CD8-positive, alpha-beta memory T cell (primary cell): ENCODE measurements at regions not wholly inside any gene's neighbourhood (a gene's known extent, or its start where the extent isn't known, plus 50 kb on each side); places are given as distances from the start of the nearest gene placed in this dataset.

ENCODE experiments used
- CTCF ChIA-PET: fragments of 350-600 bp; sonication (Branson Sonifier 250); formaldehyde crosslinking; loops from one replicate; lab custom pipeline; 2021; ENCODE audit warnings: antibody characterized with exemption; lab: Charles Lee
- POLR2A ChIA-PET: fragments of 350-600 bp; sonication (Branson Sonifier 250); formaldehyde crosslinking; loops from one replicate; lab custom pipeline; 2021; ENCODE audit warnings: antibody characterized with exemption; lab: Charles Lee
- DNase-seq, 5 donors: peaks; one replicate each; pipeline versions ENCODE4 v3.0.0 to v3.0.0-alpha.2; 2020 to 2022; ENCODE audit warnings: mixed read lengths in 1 of 5
- H3K27ac ChIP-seq: one replicate; pipeline ENCODE4 v1.7.0; 2013; ENCODE audit warnings: low read depth, mild to moderate bottlenecking, low read length, moderate library complexity
- H3K27me3 ChIP-seq: 2 replicates; pipeline ENCODE4 v1.7.0; 2013; ENCODE audit warnings: low read length, mild to moderate bottlenecking; ENCODE audit not compliant: insufficient read depth, poor library complexity, severe bottlenecking
- H3K36me3 ChIP-seq: 2 replicates; pipeline ENCODE4 v1.7.0; 2013; ENCODE audit warnings: mild to moderate bottlenecking, low read length, moderate library complexity; ENCODE audit not compliant: insufficient read depth
- H3K4me1 ChIP-seq: 2 replicates; pipeline ENCODE4 v1.7.0; 2013; ENCODE audit warnings: mild to moderate bottlenecking, low read length, moderate library complexity; ENCODE audit not compliant: insufficient read depth
- H3K4me3 ChIP-seq: 2 replicates; pipeline ENCODE4 v1.7.0; 2013; ENCODE audit warnings: mild to moderate bottlenecking, low read length
- H3K9me3 ChIP-seq: 2 replicates; pipeline ENCODE4 v1.7.0; 2013; ENCODE audit warnings: mild to moderate bottlenecking, low read length
- H3K27ac Mint-ChIP-seq, 8 donors: one replicate each; pipeline ENCODE4 v1.8.0; 2020 to 2021; ENCODE audit warnings: mixed read lengths in 8 of 8, mild to moderate bottlenecking in 6 of 8, inconsistent platforms in 3 of 8, moderate library complexity in 3 of 8
- H3K27me3 Mint-ChIP-seq, 2 donors: one replicate each; pipeline ENCODE4 v1.8.0; 2020 to 2021; ENCODE audit warnings: mixed read lengths in 2 of 2, mild to moderate bottlenecking in 1 of 2, moderate library complexity in 1 of 2
- H3K36me3 Mint-ChIP-seq, 3 donors: one replicate each; pipeline ENCODE4 v1.8.0; 2020 to 2021; ENCODE audit warnings: mixed read lengths in 3 of 3, inconsistent platforms in 1 of 3, mild to moderate bottlenecking in 1 of 3
- H3K4me1 Mint-ChIP-seq, 3 donors: one replicate each; pipeline ENCODE4 v1.8.0; 2020 to 2021; ENCODE audit warnings: mixed read lengths in 3 of 3, inconsistent platforms in 1 of 3, mild to moderate bottlenecking in 1 of 3
- H3K4me3 Mint-ChIP-seq, 7 donors: one replicate each; pipeline ENCODE4 v1.8.0; 2020 to 2021; ENCODE audit warnings: mixed read lengths in 7 of 7, mild to moderate bottlenecking in 6 of 7, moderate library complexity in 4 of 7, inconsistent platforms in 2 of 7
- H3K9me3 Mint-ChIP-seq, 5 donors: one replicate each; pipeline ENCODE4 v1.8.0; 2020 to 2022; ENCODE audit warnings: mixed read lengths in 5 of 5, mild to moderate bottlenecking in 3 of 5, moderate library complexity in 2 of 5, inconsistent platforms in 1 of 5

DNA sequence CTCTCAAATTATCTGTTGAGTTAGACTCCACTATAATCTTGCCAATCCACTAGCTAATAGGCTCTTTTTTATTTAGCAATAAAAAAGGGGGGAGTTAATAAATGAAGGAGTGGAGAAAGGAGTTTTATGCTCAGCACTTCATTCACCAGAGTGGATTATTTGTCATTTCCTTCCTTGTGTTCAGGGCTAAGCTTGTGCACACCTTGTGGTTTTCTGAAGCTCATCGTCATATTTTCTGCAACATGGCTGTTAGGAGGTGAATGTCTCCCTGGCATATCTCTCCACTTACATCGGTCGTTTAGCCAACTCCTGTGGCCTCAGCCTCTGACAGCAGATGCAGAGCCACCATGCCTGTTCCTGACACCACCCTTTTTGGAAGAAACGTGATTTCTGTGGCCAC, 83.9 kb upstream of the MTNR1B start:
- H3K36me3 Mint-ChIP-seq, result no peaks in the 10 kb centered on the region
- no peak overlapping the region for H3K27ac Mint-ChIP-seq
- ChIA-PET CTCF (no interaction called here), POLR2A (no interaction called here)
- no peaks in the 10 kb centered on the region for H3K4me1 Mint-ChIP-seq
- no peak overlapping the region for H3K4me3 ChIP-seq
- H3K27me3 ChIP-seq, result no peaks in the 10 kb centered on the region
- H3K9me3 ChIP-seq, result no peaks in the 10 kb centered on the region
- H3K4me3 Mint-ChIP-seq, result no peak overlapping the region
- H3K36me3 ChIP-seq, result no peaks in the 10 kb centered on the region
- no peaks in the 10 kb centered on the region for H3K4me1 ChIP-seq
- H3K27me3 Mint-ChIP-seq, result no peaks in the 10 kb centered on the region
- no peak overlapping the region for H3K27ac ChIP-seq
- H3K9me3 Mint-ChIP-seq, result peaks cover 0 to 6% (median 0%) of the 10 kb centered on the region in 5 donors
- DNase-seq, result no peak

DNA sequence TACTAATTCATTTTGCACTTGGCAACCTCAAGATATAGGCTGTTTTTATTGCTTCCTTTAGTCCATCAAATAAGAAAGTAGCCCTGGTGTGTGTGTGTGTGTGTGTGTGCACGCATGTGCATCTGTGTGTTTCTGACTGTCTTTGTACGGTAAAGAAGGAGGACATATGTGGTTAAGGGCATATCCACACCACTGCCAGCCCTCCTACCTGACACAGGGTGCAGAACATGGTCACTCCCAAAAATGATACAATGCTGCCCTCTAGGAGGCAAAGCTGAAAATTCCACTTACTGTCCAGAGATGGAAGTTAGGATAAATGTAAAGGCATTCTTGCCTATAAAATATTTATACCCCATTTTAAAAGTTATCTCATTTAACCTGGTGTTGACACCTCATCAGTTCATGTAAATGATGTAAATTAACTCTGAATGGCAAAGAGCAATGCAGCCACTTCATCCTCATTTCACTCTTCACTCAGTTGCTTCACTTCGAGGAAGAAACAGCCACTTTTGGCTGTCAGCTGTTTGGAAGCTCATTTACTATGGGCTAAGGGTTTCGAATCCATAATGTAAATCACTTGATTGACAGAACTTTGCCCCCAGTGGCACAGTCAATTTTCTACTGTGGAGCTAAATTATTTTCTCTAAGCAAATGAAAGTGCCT, 83.1 kb upstream of the MTNR1B start:
- CTCF ChIA-PET, result no interaction called here
- H3K36me3 Mint-ChIP-seq, result no peaks in the 10 kb centered on the region
- Histone ChIP-seq H3K4me1 (no peaks in the 10 kb centered on the region), H3K4me3 (no peak overlapping the region), H3K27me3 (no peaks in the 10 kb centered on the region), H3K9me3 (no peaks in the 10 kb centered on the region), H3K36me3 (no peaks in the 10 kb centered on the region), H3K27ac (no peak overlapping the region)
- POLR2A ChIA-PET, result no interaction called here
- no peak overlapping the region for H3K4me3 Mint-ChIP-seq
- no peaks in the 10 kb centered on the region for H3K27me3 Mint-ChIP-seq
- no peaks in the 10 kb centered on the region for H3K4me1 Mint-ChIP-seq
- peaks cover 0 to 6% (median 0%) of the 10 kb centered on the region in 5 donors for H3K9me3 Mint-ChIP-seq
- no peak overlapping the region for H3K27ac Mint-ChIP-seq
- no peak for DNase-seq

DNA sequence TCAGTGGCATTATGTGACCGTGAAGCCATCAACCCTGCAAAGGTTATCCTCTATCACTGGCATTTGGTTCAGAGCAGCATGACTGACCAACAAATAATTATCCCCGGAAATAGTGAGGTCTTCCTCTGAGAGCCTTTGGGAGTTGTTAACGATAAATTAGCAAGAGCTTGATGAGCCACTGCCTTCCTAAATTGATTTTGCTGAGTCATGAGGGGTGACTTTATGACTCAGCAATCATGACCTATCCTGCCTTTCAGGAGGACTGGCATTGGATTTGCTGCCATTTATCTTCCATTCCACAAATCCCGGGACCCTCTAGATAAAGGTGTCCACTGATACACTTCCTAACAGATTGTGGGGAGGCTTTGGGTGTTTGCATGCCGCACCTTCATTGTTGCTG, 80.8 kb upstream of the MTNR1B start:
- no peaks in the 10 kb centered on the region for H3K27me3 ChIP-seq
- Mint-ChIP-seq H3K27me3 (no peaks in the 10 kb centered on the region), H3K4me1 (no peaks in the 10 kb centered on the region), H3K36me3 (no peaks in the 10 kb centered on the region), H3K27ac (no peak overlapping the region), H3K9me3 (peaks cover 0 to 4% (median 0%) of the 10 kb centered on the region in 5 donors), H3K4me3 (no peak overlapping the region)
- no peaks in the 10 kb centered on the region for H3K4me1 ChIP-seq
- ChIA-PET CTCF (no interaction called here), POLR2A (no interaction called here)
- H3K4me3 ChIP-seq, result no peak overlapping the region
- DNase-seq, result no peak
- no peak overlapping the region for H3K27ac ChIP-seq
- H3K9me3 ChIP-seq, result no peaks in the 10 kb centered on the region
- H3K36me3 ChIP-seq, result no peaks in the 10 kb centered on the region

- Mint-ChIP-seq H3K36me3 (no peaks in the 10 kb centered on the region), H3K27me3 (peaks cover 0 to 1% of the 10 kb centered on the region in 2 donors), H3K4me3 (no peak overlapping the region), H3K4me1 (no peaks in the 10 kb centered on the region), H3K9me3 (peaks cover 0 to 2% (median 0%) of the 10 kb centered on the region in 5 donors), H3K27ac (no peak overlapping the region)
- POLR2A ChIA-PET, result no interaction called here
- H3K4me3 ChIP-seq, result no peak overlapping the region
- CTCF ChIA-PET, result no interaction called here
- DNase-seq, result no peak
- no peaks in the 10 kb centered on the region for H3K9me3 ChIP-seq
- no peaks in the 10 kb centered on the region for H3K36me3 ChIP-seq
- H3K4me1 ChIP-seq, result no peaks in the 10 kb centered on the region
- H3K27me3 ChIP-seq, result no peaks in the 10 kb centered on the region
- no peak overlapping the region for H3K27ac ChIP-seq
Measured at GRCh38 chr11:92890846-92891245, 78.6 kb upstream of the MTNR1B start.

DNA sequence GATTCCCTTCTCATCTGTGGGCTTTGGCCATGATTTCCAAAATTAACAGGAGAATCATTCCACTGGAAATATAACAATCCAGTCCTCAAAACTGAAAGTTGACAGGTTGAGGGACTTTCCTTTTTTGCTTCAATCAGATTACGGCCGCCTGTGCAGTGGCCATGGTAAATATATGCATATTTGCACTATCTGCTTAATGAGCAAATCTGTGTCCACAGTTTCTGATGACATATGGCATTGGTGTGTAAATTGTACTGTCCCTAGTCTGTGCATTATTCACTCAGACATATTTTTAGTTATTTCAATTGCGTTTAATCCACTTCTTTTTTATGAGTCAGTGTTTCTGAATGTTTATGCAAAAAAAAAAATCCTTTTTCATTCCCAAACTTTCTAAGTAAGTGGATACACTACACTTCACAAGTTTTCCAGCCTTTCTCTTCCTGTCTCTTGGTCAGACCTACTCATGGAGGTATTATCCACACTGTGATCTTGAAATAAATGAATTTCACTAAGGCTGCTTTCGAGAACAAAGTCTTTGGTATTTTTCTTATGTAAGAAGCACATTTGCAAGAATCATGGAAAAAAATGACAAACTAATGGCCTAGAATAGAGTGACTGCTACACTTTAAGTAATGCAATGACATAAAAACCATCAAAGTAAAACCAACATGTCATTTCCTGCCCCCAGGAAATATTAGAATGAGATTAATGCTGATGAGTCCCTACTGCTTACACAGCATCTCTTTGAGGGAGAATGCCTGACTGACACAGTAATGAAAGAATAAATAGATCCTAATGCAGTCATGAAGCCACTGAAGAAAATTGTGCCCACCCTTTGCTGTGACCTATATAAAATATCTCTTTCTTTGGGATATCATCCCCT, 76.4 kb upstream of the MTNR1B start:
- Mint-ChIP-seq H3K27me3 (peaks cover 1 to 4% of the 10 kb centered on the region in 2 donors), H3K4me3 (no peak overlapping the region), H3K4me1 (no peaks in the 10 kb centered on the region), H3K27ac (no peak overlapping the region), H3K9me3 (peaks cover 0 to 2% (median 0%) of the 10 kb centered on the region in 5 donors), H3K36me3 (no peaks in the 10 kb centered on the region)
- Histone ChIP-seq H3K27me3 (no peaks in the 10 kb centered on the region), H3K4me1 (no peaks in the 10 kb centered on the region), H3K4me3 (no peak overlapping the region), H3K27ac (no peak overlapping the region), H3K36me3 (no peaks in the 10 kb centered on the region), H3K9me3 (no peaks in the 10 kb centered on the region)
- POLR2A ChIA-PET, result no interaction called here
- no peak for DNase-seq
- CTCF ChIA-PET, result no interaction called here

DNA sequence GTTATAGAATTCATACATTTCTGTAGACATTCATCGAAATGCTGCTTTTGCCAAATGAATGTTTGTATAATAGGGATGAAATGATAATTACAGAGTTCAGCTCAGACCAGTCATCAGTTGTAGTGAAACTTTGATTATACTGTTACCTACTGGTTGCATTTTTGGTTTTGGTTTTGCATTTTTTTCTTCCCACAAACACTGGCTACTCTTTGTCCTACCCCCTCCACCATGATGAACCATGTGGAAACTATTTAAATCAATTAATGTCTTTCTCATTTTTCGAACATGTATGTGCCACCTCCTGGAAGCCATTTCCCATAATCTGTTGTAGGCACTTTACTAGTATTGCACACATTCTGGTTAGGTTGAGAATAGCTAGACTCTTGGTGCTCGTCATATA, 75.3 kb upstream of the MTNR1B start:
- CTCF ChIA-PET, result no interaction called here
- Mint-ChIP-seq H3K4me3 (no peak overlapping the region), H3K27ac (no peak overlapping the region), H3K27me3 (peaks cover 3 to 6% of the 10 kb centered on the region in 2 donors), H3K4me1 (no peaks in the 10 kb centered on the region), H3K36me3 (no peaks in the 10 kb centered on the region), H3K9me3 (peaks cover 0 to 3% (median 2%) of the 10 kb centered on the region in 5 donors)
- H3K9me3 ChIP-seq, result no peaks in the 10 kb centered on the region
- no peak overlapping the region for H3K27ac ChIP-seq
- H3K27me3 ChIP-seq, result no peaks in the 10 kb centered on the region
- POLR2A ChIA-PET, result no interaction called here
- DNase-seq, result no peak
- H3K4me3 ChIP-seq, result no peak overlapping the region
- H3K4me1 ChIP-seq, result no peaks in the 10 kb centered on the region
- H3K36me3 ChIP-seq, result no peaks in the 10 kb centered on the region

DNA sequence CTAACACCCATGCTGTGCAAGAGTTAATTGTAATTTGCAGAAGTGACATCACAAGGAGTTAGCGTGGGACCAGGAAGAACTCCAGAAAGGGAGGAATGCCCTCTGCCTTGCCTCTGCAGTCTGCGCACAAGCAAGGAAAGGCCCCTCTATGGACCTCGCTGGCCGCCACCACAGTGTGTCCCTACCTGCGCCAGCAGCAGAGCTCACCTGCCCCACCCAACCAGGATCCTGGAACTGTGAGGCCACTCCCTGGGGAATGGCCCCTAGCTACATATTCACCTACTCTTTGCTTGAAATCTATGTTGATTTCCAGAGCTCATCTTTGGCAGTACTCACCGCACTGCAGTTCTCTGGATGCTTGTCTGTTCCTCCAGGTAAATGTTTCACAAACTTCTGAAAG, 72.0 kb upstream of the MTNR1B start:
- H3K9me3 ChIP-seq, result no peaks in the 10 kb centered on the region
- no peak overlapping the region for H3K27ac Mint-ChIP-seq
- H3K4me3 Mint-ChIP-seq, result no peak overlapping the region
- H3K4me1 Mint-ChIP-seq, result no peaks in the 10 kb centered on the region
- H3K9me3 Mint-ChIP-seq, result peaks cover 0 to 3% (median 0%) of the 10 kb centered on the region in 5 donors
- no peaks in the 10 kb centered on the region for H3K36me3 ChIP-seq
- no peak overlapping the region for H3K27ac ChIP-seq
- no peaks in the 10 kb centered on the region for H3K27me3 ChIP-seq
- no peak overlapping the region for H3K4me3 ChIP-seq
- POLR2A ChIA-PET, result no interaction called here
- CTCF ChIA-PET, result no interaction called here
- no peaks in the 10 kb centered on the region for H3K36me3 Mint-ChIP-seq
- H3K4me1 ChIP-seq, result no peaks in the 10 kb centered on the region
- peaks cover 3 to 6% of the 10 kb centered on the region in 2 donors for H3K27me3 Mint-ChIP-seq
- no peak for DNase-seq

- Mint-ChIP-seq H3K36me3 (no peaks in the 10 kb centered on the region), H3K4me1 (no peaks in the 10 kb centered on the region), H3K4me3 (no peak overlapping the region), H3K27ac (no peak overlapping the region), H3K9me3 (peaks cover 0 to 3% (median 0%) of the 10 kb centered on the region in 5 donors), H3K27me3 (peaks cover 1 to 9% of the 10 kb centered on the region in 2 donors)
- ChIA-PET CTCF (no interaction called here), POLR2A (no interaction called here)
- H3K4me3 ChIP-seq, result no peak overlapping the region
- no peaks in the 10 kb centered on the region for H3K4me1 ChIP-seq
- no peaks in the 10 kb centered on the region for H3K9me3 ChIP-seq
- no peaks in the 10 kb centered on the region for H3K27me3 ChIP-seq
- H3K36me3 ChIP-seq, result no peaks in the 10 kb centered on the region
- DNase-seq, result no peak
- no peak overlapping the region for H3K27ac ChIP-seq
Measured at GRCh38 chr11:92902417-92902816, 67.0 kb upstream of the MTNR1B start.
